Sigmoid colon (tissue), 6 donors: ENCODE measurements at regions not wholly inside any gene's neighbourhood (a gene's known extent, or its start where the extent isn't known, plus 50 kb on each side); places are given as distances from the start of the nearest gene placed in this dataset.

ENCODE experiments used
- DNase-seq: peaks from one replicate; pipeline ENCODE4 v3.0.0-alpha.2; 2019
- H3K27ac ChIP-seq, 4 donors: fragments of 200-600 bp; sonication (generic); one replicate each; pipeline ENCODE4 v1.5.1; 2016 to 2019; ENCODE audit warnings: mild to moderate bottlenecking in 1 of 4
- H3K27me3 ChIP-seq, 3 donors: fragments of 200-600 bp; sonication (generic); one replicate each; pipeline ENCODE4 v1.5.1; 2019; ENCODE audit warnings: mild to moderate bottlenecking in 1 of 3
- H3K36me3 ChIP-seq, 4 donors: fragments of 200-600 bp; sonication (generic); one replicate each; pipeline ENCODE4 v1.5.1; 2016 to 2019
- H3K4me1 ChIP-seq, 4 donors: fragments of 200-600 bp; sonication (generic); one replicate each; pipeline ENCODE4 v1.5.1; 2017 to 2019
- H3K4me3 ChIP-seq, 4 donors: fragments of 200-600 bp; sonication (generic); one replicate each; pipeline ENCODE4 v1.5.1; 2017 to 2019; ENCODE audit warnings: mild to moderate bottlenecking in 2 of 4, moderate library complexity in 1 of 4
- H3K9me3 ChIP-seq, 4 donors: fragments of 200-600 bp in 3 of 4; sonication (generic) in 3 of 4; one replicate each; pipeline versions ENCODE4 v1.5.1 to v1.6.1; 2013 to 2019
- CTCF ChIP-seq, 4 experiments: fragments of 450-650 bp in 3 of 4; fragments of 200-600 bp in 1 of 4; IDR thresholded peaks; one replicate each; pipeline ENCODE4 v1.5.1; 2016 to 2019; ENCODE audit warnings: antibody characterized with exemption in 4 of 4, mild to moderate bottlenecking in 3 of 4, moderate library complexity in 2 of 4
- EP300 ChIP-seq, 4 donors: sonication (generic); formaldehyde crosslinking; IDR thresholded peaks; one replicate each; pipeline ENCODE4 v1.6.1; 2017; ENCODE audit warnings: antibody characterized with exemption in 4 of 4
- POLR2A ChIP-seq, 2 donors: fragments of 450-650 bp; IDR thresholded peaks; one replicate each; pipeline ENCODE4 v1.6.1; 2016; ENCODE audit warnings: antibody characterized with exemption in 2 of 2, mild to moderate bottlenecking in 2 of 2, moderate library complexity in 2 of 2
- POLR2AphosphoS5 ChIP-seq, 4 donors: sonication (generic); formaldehyde crosslinking; IDR thresholded peaks; one replicate each; pipeline ENCODE4 v1.6.1; 2017; ENCODE audit warnings: antibody characterized with exemption in 4 of 4
- WGBS, 2 donors: extraction: QIAGEN DNeasy Blood & Tissue Kit; methylation state at CpG; one replicate each; pipeline ENCODE4 v1.1.7; 2013; 5-methylcytosine and 5-hydroxymethylcytosine counted together
- intact Hi-C: fragments of 100-400 bp; cut with DNase I; formaldehyde crosslinking; loops from one replicate; pipeline ENCODE4 v1.15.1; 2023
- donor health status: healthy with polysubstance abuse.
- donor health status: healthy.

DNA sequence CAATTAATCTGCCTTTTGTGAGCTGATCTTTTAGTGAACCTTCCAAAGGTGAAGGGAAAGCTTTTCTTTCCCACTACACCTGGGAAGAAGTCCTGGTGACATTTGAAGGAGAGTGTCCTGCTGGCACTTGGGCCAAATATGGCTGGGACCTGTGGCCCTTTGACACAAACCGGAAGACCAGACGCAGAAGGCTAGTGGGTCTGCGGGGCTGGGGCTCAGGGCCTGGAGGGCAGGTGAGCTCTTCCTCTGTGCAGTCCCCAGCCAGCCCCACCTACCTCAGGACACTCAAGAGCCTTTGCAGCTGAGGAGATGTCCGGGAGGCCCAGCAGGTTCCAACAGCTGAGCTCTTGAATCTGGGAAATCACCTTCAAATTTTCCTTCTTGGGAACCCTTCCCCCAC lies 138.0 kb upstream of the THY1 start:
- Histone ChIP-seq H3K9me3 (no peaks in the 10 kb centered on the region), H3K27ac (no peak overlapping the region), H3K4me1 (no peaks in the 10 kb centered on the region), H3K36me3 (no peaks in the 10 kb centered on the region), H3K27me3 (no peaks in the 10 kb centered on the region), H3K4me3 (no peak overlapping the region)
- TF ChIP-seq POLR2A (IDR thresholded peaks at IDR 0.05) (no peak), CTCF (IDR thresholded peaks at IDR 0.05) (no peak), POLR2AphosphoS5 (IDR thresholded peaks at IDR 0.05) (no peak), EP300 (IDR thresholded peaks at IDR 0.05) (no peak)
- 83 to 86% methylated on average over 4 of the region's 4 CpGs for WGBS, 2 donors
- intact Hi-C loops, result no loop called here
- DNase-seq, result no peak

DNA sequence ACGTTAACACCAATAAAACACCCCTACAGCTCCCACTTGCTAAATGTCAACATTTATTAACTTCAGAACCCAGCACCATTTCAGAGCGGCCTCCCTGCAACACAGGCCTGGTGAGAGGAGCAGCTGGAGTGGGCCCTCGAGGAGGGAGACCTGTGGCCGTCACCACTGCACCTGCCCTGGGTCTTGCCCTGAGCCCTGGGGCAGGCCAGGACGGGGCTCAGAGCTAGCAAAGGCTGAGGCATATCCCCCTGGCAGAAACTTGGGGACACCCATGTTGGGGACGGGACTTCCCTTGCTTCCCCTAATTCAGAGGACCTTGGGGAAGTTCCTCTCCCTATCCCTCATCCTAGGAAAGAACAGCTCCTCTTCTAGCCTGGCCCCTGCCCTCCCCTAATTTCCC lies 137.3 kb upstream of the THY1 start:
- no peaks in the 10 kb centered on the region for H3K4me1 ChIP-seq
- no peak overlapping the region for H3K27ac ChIP-seq
- no peaks in the 10 kb centered on the region for H3K27me3 ChIP-seq
- no peaks in the 10 kb centered on the region for H3K9me3 ChIP-seq
- intact Hi-C loops, result no loop called here
- H3K36me3 ChIP-seq, result no peaks in the 10 kb centered on the region
- 68 to 75% methylated on average over 6 of the region's 6 CpGs for WGBS, 2 donors
- no peak overlapping the region for H3K4me3 ChIP-seq
- no peak for DNase-seq
- TF ChIP-seq POLR2AphosphoS5 (IDR thresholded peaks at IDR 0.05), result no peak
- TF ChIP-seq CTCF (IDR thresholded peaks at IDR 0.05), result no peak
- TF ChIP-seq EP300 (IDR thresholded peaks at IDR 0.05), result no peak
- no peak for TF ChIP-seq POLR2A (IDR thresholded peaks at IDR 0.05)

GRCh38 chr11:119552106-119552485 lies 129.1 kb upstream of the THY1 start:
- Histone ChIP-seq H3K27ac (no peak overlapping the region), H3K9me3 (peaks cover 0 to 3% (median 0%) of the 10 kb centered on the region in 4 donors), H3K4me1 (no peaks in the 10 kb centered on the region), H3K36me3 (no peaks in the 10 kb centered on the region), H3K27me3 (no peaks in the 10 kb centered on the region), H3K4me3 (no peak overlapping the region)
- TF ChIP-seq POLR2AphosphoS5 (IDR thresholded peaks at IDR 0.05), result no peak
- no peak for TF ChIP-seq EP300 (IDR thresholded peaks at IDR 0.05)
- no peak for TF ChIP-seq POLR2A (IDR thresholded peaks at IDR 0.05)
- TF ChIP-seq CTCF (IDR thresholded peaks at IDR 0.05), result no peak
- no peak for DNase-seq
- intact Hi-C loops, result no loop called here

GRCh38 chr11:119551420-119552105 lies 128.6 kb upstream of the THY1 start:
- intact Hi-C loops, result no loop called here
- no peak for DNase-seq

More at GRCh38 chr11:119551420-119552105, 128.6 kb upstream of the THY1 start:
- Histone ChIP-seq H3K27me3 (no peaks in the 10 kb centered on the region), H3K9me3 (peaks cover 0 to 3% (median 0%) of the 10 kb centered on the region in 4 donors), H3K36me3 (no peaks in the 10 kb centered on the region), H3K4me3 (no peak overlapping the region), H3K4me1 (no peaks in the 10 kb centered on the region), H3K27ac (no peak overlapping the region)
- WGBS, 2 donors, result 64 to 66% methylated on average over 5 of the region's 5 CpGs
- TF ChIP-seq EP300 (IDR thresholded peaks at IDR 0.05) (no peak), POLR2AphosphoS5 (IDR thresholded peaks at IDR 0.05) (no peak), POLR2A (IDR thresholded peaks at IDR 0.05) (no peak), CTCF (IDR thresholded peaks at IDR 0.05) (no peak)
